GM12864 (cell line): ENCODE measurements at regions not wholly inside any gene's neighbourhood (a gene's known extent, or its start where the extent isn't known, plus 50 kb on each side); places are given as distances from the start of the nearest gene placed in this dataset.

Experiments used
- DNase-seq: peaks from one replicate; pipeline ENCODE4 v3.0.0-alpha.2; 2011; ENCODE audit warnings: low read depth
- H3K4me3 ChIP-seq: 2 replicates; pipeline ENCODE4 v1.5.1; 2011; ENCODE audit warnings: mild to moderate bottlenecking, low read depth, low read length, control low read depth
- CTCF ChIP-seq: IDR thresholded peaks from 2 replicates; pipeline ENCODE4 v1.5.1; 2011; ENCODE audit warnings: low read depth, mild to moderate bottlenecking, moderate library complexity, low read length, control low read depth, inconsistent platforms; ENCODE audit errors: missing control alignments

GRCh38 chr1:93023281-93023680 is 55.8 kb upstream of the MTF2 start:
- no peak for DNase-seq
- no peak for TF ChIP-seq CTCF

GRCh38 chr1:93025572-93025971 is 53.5 kb upstream of the MTF2 start:
- H3K4me3 ChIP-seq = no peak overlapping the region
- no peak for TF ChIP-seq CTCF
- no peak for DNase-seq

More at GRCh38 chr1:93023281-93023680, 55.8 kb upstream of the MTF2 start:
- H3K4me3 ChIP-seq = no peak overlapping the region

- DNase-seq = no peak
- no peak overlapping the region for H3K4me3 ChIP-seq
- no peak for TF ChIP-seq CTCF
Observed at GRCh38 chr1:93028542-93028941, 50.5 kb upstream of the MTF2 start.
